ENCODE measurements at regions not wholly inside any gene's neighbourhood (a gene's known extent, or its start where the extent isn't known, plus 50 kb on each side); places are given as distances from the start of the nearest gene placed in this dataset.

DNA sequence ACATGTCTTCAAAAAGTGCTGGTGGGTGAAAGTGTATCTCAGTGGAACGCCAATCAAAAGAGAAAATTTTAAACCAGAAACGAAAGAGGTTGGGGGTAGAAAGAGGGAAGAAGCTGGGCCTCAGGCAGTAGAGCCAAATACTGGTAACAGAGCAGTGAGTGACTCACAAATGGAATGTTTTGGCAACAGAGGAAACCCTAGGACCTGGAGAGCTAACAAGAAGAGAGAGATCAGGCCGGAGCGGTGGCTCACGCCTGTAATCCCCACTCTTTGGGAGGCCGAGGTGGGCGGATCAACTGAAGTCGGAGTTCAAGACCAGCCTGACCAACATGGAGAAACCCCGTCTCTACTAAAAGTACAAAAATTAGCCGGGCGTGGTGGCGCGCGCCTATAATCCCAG, 450.8 kb upstream of the NAALADL2 start:
- H3K36me3 ChIP-seq (ENCODE audit: low read length) = no peaks in the 10 kb centered on the region
- no peak overlapping the region for H3K27ac ChIP-seq (ENCODE audit: low read depth, low read length)
- no peaks in the 10 kb centered on the region for H3F3A ChIP-seq (ENCODE audit: insufficient read depth)
- H3K4me3 ChIP-seq (ENCODE audit: insufficient read depth, low read length, poor library complexity, severe bottlenecking) = no peak overlapping the region
- no peak overlapping the region for H2AFZ ChIP-seq (ENCODE audit: low read depth, low read length, severe bottlenecking)
- TF ChIP-seq, protein P1, sequence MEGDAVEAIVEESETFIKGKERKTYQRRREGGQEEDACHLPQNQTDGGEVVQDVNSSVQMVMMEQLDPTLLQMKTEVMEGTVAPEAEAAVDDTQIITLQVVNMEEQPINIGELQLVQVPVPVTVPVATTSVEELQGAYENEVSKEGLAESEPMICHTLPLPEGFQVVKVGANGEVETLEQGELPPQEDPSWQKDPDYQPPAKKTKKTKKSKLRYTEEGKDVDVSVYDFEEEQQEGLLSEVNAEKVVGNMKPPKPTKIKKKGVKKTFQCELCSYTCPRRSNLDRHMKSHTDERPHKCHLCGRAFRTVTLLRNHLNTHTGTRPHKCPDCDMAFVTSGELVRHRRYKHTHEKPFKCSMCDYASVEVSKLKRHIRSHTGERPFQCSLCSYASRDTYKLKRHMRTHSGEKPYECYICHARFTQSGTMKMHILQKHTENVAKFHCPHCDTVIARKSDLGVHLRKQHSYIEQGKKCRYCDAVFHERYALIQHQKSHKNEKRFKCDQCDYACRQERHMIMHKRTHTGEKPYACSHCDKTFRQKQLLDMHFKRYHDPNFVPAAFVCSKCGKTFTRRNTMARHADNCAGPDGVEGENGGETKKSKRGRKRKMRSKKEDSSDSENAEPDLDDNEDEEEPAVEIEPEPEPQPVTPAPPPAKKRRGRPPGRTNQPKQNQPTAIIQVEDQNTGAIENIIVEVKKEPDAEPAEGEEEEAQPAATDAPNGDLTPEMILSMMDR (IDR thresholded peaks at IDR 0.05; ENCODE audit: insufficient read depth, low read length, poor library complexity, severe bottlenecking) = no peak
- TF ChIP-seq EZH2phosphoT487 (conservative IDR thresholded peaks at IDR 0.05; ENCODE audit: low read length) = no peak
- H3K27me3 ChIP-seq (ENCODE audit: low read length) = no peaks in the 10 kb centered on the region
- no peak overlapping the region for H3K4me2 ChIP-seq (ENCODE audit: low read depth, low read length, poor library complexity, severe bottlenecking)
- no peaks in the 10 kb centered on the region for H3K9me2 ChIP-seq (replicated peaks; ENCODE audit: insufficient read depth, low read length)
- H3K9ac ChIP-seq (ENCODE audit: low read length) = no peak overlapping the region
- no peaks in the 10 kb centered on the region for H4K20me1 ChIP-seq (ENCODE audit: low read depth, low read length)
- H3K9me3 ChIP-seq (ENCODE audit: insufficient read depth, low read length) = no peaks in the 10 kb centered on the region
- no peaks in the 10 kb centered on the region for H3K79me2 ChIP-seq (ENCODE audit: insufficient read depth, low read length)

DNA sequence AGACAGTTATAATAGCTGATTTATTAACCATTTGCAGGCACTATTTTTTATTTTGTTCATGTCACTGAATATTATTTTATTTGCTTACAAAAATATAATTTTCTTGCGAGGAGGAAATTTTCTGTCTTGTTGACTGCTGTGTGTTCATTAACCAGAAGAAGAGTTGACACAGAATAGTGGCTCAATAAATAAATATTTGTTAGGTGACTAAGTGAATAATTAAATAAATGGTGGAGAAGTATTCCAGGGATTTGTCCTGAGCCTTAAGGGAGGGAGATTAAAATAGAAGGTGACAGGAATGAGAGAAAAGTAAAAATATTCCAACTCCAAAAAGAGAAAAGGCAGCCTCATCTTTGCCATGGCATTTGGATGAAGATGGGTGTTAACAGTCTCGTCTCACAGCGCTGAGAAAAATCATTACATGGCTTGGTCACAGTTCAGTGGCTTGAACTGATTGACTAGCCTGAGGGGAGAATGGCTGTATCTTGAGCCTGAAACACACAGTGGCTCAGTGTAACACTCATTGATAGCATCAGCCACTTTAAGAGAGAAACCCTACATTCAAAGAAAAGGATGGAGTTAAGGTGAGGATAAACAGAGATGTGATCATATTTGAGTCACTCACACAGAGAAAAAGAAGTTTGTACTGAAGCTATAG, 449.9 kb upstream of the NAALADL2 start:
- Histone ChIP-seq H3K27ac (ENCODE audit: low read depth, low read length) (no peak overlapping the region), H4K20me1 (ENCODE audit: low read depth, low read length) (no peaks in the 10 kb centered on the region), H2AFZ (ENCODE audit: low read depth, low read length, severe bottlenecking) (no peak overlapping the region), H3K4me3 (ENCODE audit: insufficient read depth, low read length, poor library complexity, severe bottlenecking) (no peak overlapping the region), H3K79me2 (ENCODE audit: insufficient read depth, low read length) (no peaks in the 10 kb centered on the region), H3K36me3 (ENCODE audit: low read length) (no peaks in the 10 kb centered on the region), H3K9me3 (ENCODE audit: insufficient read depth, low read length) (no peaks in the 10 kb centered on the region), H3F3A (ENCODE audit: insufficient read depth) (no peaks in the 10 kb centered on the region), H3K27me3 (ENCODE audit: low read length) (no peaks in the 10 kb centered on the region), H3K9ac (ENCODE audit: low read length) (no peak overlapping the region), H3K9me2 (replicated peaks; ENCODE audit: insufficient read depth, low read length) (no peaks in the 10 kb centered on the region), H3K4me2 (ENCODE audit: low read depth, low read length, poor library complexity, severe bottlenecking) (no peak overlapping the region)
- TF ChIP-seq, protein P1 (IDR thresholded peaks at IDR 0.05; ENCODE audit: insufficient read depth, low read length, poor library complexity, severe bottlenecking) = no peak
- TF ChIP-seq EZH2phosphoT487 (conservative IDR thresholded peaks at IDR 0.05; ENCODE audit: low read length) = no peak

DNA sequence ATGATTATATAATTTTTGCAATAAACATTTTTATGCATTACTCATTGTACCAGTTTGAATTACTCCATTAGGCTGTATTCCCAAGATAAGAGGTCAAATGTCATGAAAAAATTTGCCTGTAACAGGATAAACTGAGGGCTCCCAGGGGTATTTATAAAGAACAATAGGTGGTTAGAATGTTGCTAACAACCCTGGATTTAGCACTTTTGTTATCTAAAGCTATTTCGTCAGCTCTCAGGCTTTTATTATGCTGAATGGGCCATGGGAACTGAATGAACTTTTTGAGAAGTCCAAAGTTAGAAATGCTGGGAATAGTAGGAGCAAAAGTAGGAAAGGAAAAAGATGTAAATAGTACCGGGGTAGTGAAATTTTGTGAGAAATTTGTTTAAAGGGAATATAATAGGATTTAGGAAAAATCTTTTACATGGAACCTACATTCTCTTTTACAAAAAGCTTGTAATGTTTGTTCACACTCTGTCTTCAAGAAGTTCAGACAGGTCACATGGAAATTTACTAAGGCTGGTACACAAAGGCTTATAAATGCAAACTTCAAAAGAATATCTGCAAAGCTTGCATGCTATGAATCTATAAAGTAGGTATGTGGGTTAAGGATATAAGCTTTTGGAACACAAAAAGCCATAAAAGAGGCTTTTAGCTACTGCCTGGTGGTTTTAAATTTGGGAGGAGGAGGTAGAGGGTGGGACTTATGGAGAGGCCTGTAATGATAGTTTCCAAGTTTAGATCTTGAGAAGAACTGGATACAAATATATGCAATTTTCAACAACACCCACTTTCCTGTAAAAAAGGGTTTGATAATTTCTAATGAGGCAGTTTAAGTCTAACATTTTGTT, 445.8 kb upstream of the NAALADL2 start:
- Histone ChIP-seq H3K9ac (ENCODE audit: low read length) (no peak overlapping the region), H3K9me2 (replicated peaks; ENCODE audit: insufficient read depth, low read length) (no peaks in the 10 kb centered on the region), H3K27me3 (ENCODE audit: low read length) (no peaks in the 10 kb centered on the region), H3K27ac (ENCODE audit: low read depth, low read length) (no peak overlapping the region), H2AFZ (ENCODE audit: low read depth, low read length, severe bottlenecking) (no peak overlapping the region), H3K4me2 (ENCODE audit: low read depth, low read length, poor library complexity, severe bottlenecking) (no peak overlapping the region), H3F3A (ENCODE audit: insufficient read depth) (no peaks in the 10 kb centered on the region), H3K4me3 (ENCODE audit: insufficient read depth, low read length, poor library complexity, severe bottlenecking) (no peak overlapping the region), H3K36me3 (ENCODE audit: low read length) (no peaks in the 10 kb centered on the region), H3K79me2 (ENCODE audit: insufficient read depth, low read length) (no peaks in the 10 kb centered on the region), H3K9me3 (ENCODE audit: insufficient read depth, low read length) (no peaks in the 10 kb centered on the region), H4K20me1 (ENCODE audit: low read depth, low read length) (no peaks in the 10 kb centered on the region)
- TF ChIP-seq, protein P1 (IDR thresholded peaks at IDR 0.05; ENCODE audit: insufficient read depth, low read length, poor library complexity, severe bottlenecking) = no peak
- TF ChIP-seq EZH2phosphoT487 (conservative IDR thresholded peaks at IDR 0.05; ENCODE audit: low read length) = no peak
